ENCODE measurements at regions not wholly inside any gene's neighbourhood (a gene's known extent, or its start where the extent isn't known, plus 50 kb on each side); places are given as distances from the start of the nearest gene placed in this dataset.

DNA sequence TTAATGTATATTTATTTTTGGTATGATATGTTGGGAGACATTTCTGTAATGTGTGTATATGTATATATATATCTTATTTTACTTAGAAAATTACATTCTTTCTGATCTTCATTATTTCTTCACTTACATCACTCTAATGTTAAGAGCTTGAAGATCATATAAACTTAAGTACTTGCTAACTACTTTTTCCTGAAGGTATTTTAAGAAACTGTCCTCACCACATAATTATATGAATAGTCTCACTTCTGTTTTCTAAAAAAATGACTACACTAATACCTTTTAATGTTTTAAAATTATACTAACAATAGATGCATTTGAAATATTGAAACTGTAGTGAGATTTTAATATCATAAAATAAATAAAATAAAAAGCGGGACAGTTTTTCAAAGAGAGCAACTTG, 377.1 kb downstream of the LRRIQ3 start:
- TF ChIP-seq, protein P1, sequence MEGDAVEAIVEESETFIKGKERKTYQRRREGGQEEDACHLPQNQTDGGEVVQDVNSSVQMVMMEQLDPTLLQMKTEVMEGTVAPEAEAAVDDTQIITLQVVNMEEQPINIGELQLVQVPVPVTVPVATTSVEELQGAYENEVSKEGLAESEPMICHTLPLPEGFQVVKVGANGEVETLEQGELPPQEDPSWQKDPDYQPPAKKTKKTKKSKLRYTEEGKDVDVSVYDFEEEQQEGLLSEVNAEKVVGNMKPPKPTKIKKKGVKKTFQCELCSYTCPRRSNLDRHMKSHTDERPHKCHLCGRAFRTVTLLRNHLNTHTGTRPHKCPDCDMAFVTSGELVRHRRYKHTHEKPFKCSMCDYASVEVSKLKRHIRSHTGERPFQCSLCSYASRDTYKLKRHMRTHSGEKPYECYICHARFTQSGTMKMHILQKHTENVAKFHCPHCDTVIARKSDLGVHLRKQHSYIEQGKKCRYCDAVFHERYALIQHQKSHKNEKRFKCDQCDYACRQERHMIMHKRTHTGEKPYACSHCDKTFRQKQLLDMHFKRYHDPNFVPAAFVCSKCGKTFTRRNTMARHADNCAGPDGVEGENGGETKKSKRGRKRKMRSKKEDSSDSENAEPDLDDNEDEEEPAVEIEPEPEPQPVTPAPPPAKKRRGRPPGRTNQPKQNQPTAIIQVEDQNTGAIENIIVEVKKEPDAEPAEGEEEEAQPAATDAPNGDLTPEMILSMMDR (IDR thresholded peaks at IDR 0.05; ENCODE audit: extremely low read depth in 1 of 2, insufficient read depth in 1 of 2, low read depth in 1 of 2, low read length in 2 of 2), result no peak
- TF ChIP-seq JUN (IDR thresholded peaks at IDR 0.05; ENCODE audit: borderline replicate concordance, insufficient read depth, insufficient read length, low read depth) (no peak), POLR2AphosphoS5 (IDR thresholded peaks at IDR 0.05; ENCODE audit: insufficient read depth, low read depth, low read length) (no peak), POLR2A (IDR thresholded peaks at IDR 0.05; ENCODE audit: low read depth, low read length) (no peak), MAX (IDR thresholded peaks at IDR 0.05; ENCODE audit: insufficient read depth, insufficient read length) (no peak), FOS (IDR thresholded peaks at IDR 0.05; ENCODE audit: borderline replicate concordance, insufficient read depth, low read length) (no peak), EZH2 (IDR thresholded peaks at IDR 0.05; ENCODE audit: borderline replicate concordance, low read depth, low read length, severe bottlenecking) (no peak), MYC (IDR thresholded peaks at IDR 0.05; ENCODE audit: low read depth, low read length) (no peak), GATA2 (IDR thresholded peaks at IDR 0.05; ENCODE audit: insufficient read depth, insufficient read length, low read depth, low read length) (no peak)

All from endothelial cell of umbilical vein (primary cell).